ENCODE measurements at regions not wholly inside any gene's neighbourhood (a gene's known extent, or its start where the extent isn't known, plus 50 kb on each side); places are given as distances from the start of the nearest gene placed in this dataset.

- TF ChIP-seq, protein P1, sequence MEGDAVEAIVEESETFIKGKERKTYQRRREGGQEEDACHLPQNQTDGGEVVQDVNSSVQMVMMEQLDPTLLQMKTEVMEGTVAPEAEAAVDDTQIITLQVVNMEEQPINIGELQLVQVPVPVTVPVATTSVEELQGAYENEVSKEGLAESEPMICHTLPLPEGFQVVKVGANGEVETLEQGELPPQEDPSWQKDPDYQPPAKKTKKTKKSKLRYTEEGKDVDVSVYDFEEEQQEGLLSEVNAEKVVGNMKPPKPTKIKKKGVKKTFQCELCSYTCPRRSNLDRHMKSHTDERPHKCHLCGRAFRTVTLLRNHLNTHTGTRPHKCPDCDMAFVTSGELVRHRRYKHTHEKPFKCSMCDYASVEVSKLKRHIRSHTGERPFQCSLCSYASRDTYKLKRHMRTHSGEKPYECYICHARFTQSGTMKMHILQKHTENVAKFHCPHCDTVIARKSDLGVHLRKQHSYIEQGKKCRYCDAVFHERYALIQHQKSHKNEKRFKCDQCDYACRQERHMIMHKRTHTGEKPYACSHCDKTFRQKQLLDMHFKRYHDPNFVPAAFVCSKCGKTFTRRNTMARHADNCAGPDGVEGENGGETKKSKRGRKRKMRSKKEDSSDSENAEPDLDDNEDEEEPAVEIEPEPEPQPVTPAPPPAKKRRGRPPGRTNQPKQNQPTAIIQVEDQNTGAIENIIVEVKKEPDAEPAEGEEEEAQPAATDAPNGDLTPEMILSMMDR (IDR thresholded peaks at IDR 0.05), result no peak
- TF ChIP-seq AR (CRISPR knock-in tag; IDR thresholded peaks at IDR 0.05), result no peak
- TF ChIP-seq, protein P2, sequence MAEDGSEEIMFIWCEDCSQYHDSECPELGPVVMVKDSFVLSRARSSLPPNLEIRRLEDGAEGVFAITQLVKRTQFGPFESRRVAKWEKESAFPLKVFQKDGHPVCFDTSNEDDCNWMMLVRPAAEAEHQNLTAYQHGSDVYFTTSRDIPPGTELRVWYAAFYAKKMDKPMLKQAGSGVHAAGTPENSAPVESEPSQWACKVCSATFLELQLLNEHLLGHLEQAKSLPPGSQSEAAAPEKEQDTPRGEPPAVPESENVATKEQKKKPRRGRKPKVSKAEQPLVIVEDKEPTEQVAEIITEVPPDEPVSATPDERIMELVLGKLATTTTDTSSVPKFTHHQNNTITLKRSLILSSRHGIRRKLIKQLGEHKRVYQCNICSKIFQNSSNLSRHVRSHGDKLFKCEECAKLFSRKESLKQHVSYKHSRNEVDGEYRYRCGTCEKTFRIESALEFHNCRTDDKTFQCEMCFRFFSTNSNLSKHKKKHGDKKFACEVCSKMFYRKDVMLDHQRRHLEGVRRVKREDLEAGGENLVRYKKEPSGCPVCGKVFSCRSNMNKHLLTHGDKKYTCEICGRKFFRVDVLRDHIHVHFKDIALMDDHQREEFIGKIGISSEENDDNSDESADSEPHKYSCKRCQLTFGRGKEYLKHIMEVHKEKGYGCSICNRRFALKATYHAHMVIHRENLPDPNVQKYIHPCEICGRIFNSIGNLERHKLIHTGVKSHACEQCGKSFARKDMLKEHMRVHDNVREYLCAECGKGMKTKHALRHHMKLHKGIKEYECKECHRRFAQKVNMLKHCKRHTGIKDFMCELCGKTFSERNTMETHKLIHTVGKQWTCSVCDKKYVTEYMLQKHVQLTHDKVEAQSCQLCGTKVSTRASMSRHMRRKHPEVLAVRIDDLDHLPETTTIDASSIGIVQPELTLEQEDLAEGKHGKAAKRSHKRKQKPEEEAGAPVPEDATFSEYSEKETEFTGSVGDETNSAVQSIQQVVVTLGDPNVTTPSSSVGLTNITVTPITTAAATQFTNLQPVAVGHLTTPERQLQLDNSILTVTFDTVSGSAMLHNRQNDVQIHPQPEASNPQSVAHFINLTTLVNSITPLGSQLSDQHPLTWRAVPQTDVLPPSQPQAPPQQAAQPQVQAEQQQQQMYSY (CRISPR knock-in tag; IDR thresholded peaks at IDR 0.05), result no peak
- TF ChIP-seq FOXP1 (CRISPR knock-in tag; IDR thresholded peaks at IDR 0.05; ENCODE audit: borderline replicate concordance), result no peak
- TF ChIP-seq TP53 (CRISPR knock-in tag; IDR thresholded peaks at IDR 0.05), result no peak
- TF ChIP-seq FOXJ3 (CRISPR knock-in tag; IDR thresholded peaks at IDR 0.05; ENCODE audit: borderline replicate concordance), result no peak
- TF ChIP-seq KAT7 (CRISPR knock-in tag; IDR thresholded peaks at IDR 0.05; ENCODE audit: borderline replicate concordance), result no peak
Observed at GRCh38 chr1:222416001-222416791, 131.7 kb downstream of the HHIPL2 start.

Data from WTC11 (cell line).